Fibroblast of skin of right quadriceps (primary cell): ENCODE measurements at regions not wholly inside any gene's neighbourhood (a gene's known extent, or its start where the extent isn't known, plus 50 kb on each side); places are given as distances from the start of the nearest gene placed in this dataset.

Source experiments
- DNase-seq: peaks from one replicate; pipeline ENCODE4 v3.0.0-alpha.2; 2013

DNA sequence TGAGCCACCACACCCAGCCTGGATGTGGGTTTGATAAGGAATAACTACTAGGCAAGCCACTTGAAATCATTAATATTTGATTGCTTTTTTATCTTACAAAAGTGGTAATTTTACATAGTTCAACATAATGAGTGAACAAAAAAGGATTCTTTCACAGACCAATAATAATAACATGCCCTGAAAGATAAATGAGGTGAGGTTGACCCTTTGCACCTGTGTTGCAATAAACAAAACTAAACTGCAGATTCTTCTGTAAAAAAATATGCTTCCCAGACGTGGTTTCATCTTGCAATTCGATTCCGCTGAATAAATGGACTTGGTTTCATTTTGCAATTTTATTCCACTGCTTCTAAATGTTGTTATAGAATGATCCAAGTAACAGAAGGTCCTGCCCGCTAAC, 1514.9 kb upstream of the TMEM132C start:
- DNase-seq, result no peak

DNA sequence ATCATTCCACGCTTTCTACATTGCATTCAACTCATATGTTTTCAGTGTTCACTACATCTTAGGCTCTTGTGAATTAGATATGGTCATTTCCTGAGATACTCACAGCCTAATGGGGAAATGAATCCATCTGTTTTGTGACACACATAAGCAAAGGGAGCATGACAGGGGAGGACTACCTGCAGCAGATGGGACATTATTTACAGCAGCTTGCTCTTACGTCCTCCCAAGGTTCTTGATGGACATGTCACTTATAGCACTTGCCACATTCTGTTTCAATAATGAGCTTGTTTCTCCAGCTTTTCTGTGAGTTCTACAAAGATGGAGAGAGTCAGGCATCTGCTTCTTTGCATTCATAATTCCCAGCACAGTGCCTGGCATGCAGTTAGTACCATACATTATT, 1509.6 kb upstream of the TMEM132C start:
- DNase-seq, result no peak

DNA sequence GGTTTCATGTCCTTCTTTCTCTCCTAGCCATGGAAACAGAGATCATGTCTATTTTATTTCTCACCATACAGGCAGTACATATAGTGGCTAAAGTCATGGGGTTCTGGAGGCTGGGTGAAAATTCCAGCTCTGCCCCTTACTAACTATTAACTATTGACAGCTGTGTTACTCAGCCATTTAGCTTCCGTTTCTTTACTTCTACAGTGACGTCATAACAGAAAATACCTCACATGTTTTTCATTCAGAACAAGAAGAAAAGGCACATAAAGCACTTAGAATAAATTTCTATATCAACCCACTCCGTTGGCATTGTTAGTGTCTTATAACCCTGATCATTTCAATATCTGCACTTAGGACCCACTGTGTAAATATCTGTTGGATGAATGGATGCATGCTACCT, 1506.9 kb upstream of the TMEM132C start:
- DNase-seq, result no peak

DNA sequence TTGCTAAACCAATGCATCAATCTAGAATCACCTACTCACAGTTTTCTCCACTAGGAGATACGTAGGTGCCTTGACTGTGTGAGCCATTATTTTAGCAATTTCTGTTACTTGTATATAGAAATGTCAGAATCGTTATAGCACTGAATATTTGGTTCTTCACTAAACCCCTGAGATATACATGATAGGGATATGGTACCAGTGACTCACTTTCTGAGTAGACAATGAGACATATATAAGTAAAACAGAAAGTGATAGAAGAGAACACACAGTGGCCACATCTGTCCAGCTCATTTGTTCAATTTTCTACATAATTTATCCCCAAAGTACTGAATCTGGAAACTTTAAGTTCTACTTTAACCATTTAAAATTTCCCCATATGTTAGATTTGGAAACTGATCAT, 1505.5 kb upstream of the TMEM132C start:
- no peak for DNase-seq

DNA sequence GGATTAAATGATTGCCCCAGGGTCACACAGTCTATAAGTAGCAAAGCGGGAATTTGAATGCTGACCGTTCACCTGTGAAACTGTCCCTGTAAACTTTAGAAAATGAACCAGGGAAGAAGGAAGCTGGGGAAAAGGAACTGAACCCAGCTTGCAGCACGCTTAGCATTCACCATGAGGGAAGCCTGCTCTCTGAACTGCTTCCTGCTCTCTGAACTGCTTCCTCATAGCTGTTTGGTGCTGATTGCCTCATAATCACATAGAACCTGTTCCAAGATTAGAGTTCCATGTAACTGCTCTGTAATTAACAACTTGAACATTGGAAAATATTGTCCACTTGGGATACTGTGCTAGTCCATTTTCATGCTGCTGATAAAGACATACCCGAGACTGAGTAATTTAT, 1504.8 kb upstream of the TMEM132C start:
- DNase-seq, result no peak

DNA sequence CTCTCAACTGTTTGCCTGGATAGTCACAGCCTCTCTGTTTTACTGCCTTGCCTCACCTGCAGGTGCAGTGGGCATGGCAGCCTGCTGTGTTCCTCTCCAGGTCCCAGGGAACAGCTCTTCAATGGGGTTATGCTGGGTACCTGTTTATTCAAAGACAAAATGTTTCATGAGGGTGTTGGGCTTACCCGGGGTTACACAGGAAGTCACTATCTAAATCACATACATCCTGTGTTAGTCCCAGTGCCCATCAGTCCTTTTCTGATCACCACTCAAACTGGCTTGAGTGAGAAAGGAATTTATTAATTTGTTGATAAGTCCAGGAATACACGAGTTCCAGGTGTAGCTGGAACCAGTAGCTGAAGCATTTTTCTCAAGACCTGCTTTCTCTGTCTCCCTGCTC, 1503.6 kb upstream of the TMEM132C start:
- DNase-seq, result no peak

DNA sequence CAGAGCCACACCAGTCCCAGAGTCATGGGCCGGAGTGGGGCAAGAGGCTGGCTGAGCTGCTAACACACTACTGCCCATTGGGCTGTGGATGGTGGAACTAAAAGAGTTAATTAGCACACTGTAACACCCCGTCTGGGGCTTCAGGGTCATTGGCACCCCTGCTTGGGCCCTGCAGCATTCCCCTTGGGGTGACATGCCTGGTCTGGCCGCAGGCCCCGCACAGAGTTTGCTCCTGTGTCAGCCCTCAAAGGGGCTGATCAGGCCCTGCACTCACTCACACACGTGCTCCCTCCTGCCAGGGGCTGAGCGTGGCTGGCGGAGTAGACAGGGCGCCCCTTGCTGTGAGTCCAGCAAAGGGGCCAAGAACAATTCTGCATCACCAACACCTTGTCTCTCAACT, 1499.6 kb upstream of the TMEM132C start:
- no peak for DNase-seq

DNA sequence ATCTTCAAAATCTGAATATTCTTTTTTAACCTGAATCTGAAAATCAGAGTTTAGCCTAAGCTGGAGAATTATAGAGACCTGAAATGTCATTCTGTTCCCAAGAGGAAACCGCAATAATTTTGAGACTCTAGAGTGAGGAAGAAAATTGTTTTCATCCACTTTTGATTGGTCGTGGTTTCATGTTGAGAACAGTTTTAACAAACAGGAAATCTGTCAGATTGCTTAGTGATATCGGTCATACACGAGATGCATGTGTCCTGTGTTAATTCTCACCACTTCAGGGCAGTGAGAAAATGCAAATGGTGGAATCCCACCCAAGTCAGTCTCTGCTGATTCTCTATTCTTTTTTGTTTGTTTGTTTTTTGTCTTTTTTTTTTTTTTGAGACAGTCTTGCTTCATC, 1498.5 kb upstream of the TMEM132C start:
- DNase-seq, result no peak

DNA sequence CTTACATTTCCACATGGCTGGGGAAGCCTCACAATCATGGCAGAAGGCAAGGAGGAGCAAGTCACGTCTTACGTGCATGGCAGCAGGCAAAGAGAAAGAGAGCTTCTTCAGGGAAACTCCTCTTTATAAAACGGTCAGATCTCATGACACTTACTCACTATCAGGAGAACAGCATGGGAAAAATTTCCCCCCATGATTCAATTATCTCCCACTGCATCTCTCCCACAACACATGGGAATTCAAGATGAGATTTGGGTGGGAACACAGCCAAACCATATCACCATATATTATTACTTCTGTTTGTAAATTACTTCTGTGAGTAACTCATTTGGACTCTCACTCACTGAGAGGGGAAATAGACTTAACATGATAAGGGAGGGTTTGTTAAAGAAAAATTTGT, 1496.8 kb upstream of the TMEM132C start:
- DNase-seq, result no peak

DNA sequence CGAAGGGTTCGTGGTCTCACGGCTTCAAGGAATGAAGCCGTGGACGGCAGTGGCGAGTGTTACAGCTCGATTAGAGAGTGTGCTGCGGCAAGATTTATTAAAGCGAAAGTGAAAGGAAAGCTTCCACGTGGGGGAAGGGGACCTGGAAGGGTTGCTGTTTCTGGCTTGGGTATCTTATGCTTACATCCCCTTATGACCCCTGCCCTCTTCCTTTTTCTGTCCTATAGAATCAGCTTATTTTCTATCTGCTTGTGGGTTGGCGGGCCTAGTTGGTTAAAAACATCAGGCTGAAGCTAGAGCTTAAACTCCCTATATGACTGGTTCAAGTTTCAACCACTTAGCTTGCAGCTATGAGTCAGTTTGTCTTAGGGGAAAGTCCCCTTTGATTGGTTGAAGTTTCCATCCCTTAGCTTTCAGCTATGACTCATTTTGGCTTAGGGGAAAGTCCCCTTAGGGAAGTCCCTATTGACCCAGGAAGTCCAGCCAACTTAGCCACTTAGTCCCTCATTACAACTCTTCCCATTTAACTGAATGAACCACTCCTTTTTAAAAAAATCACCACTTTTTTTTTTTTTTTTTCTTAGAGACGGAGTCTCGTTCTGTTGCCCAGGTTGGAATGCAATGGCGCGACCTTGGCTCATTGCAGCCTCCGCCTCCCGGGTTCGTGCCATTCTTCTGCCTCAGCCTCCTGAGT, 1494.7 kb upstream of the TMEM132C start:
- peak; percentile 11 for DNase-seq

DNA sequence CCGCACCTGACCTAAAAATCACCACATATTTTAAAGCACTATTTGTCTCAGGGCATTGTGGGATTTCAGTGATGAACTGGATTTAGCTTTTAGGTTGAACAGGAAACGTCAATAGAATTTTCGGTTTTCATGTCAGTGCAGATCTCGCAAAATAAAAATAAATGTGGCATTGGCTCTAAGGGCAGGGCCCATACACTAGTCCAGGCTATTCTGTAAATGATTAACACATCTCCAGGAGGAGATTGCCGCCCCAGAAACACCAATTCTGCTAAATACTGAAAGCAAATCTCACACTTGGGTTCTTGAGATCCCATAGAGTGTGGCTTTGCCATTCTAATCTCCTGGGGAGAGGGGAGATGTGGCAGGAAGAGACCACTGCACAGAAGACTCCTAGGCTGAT, 1494.0 kb upstream of the TMEM132C start:
- no peak for DNase-seq

DNA sequence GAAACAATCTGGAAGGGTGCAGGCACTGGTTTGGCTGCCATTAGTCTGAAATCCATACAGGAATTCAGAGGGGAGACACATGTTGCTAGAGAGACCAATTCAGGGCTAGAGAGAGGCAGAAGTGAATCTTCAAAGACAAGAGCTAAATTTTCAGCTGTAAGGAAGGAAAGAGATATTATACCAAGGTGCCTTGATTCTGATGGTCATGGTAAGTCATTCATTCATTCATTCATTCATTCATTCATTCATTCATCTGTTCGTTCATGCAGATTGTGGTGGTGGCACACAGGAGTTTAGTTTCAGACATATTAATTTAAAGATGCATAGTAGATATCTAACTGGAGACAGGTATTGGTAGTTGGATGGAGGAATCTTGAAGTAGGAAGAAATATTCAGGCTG, 1493.5 kb upstream of the TMEM132C start:
- DNase-seq, result no peak

- DNase-seq, result no peak
These were observed 1490.8 kb upstream of the TMEM132C start for GRCh38 chr12:126776026-126776655.

DNA sequence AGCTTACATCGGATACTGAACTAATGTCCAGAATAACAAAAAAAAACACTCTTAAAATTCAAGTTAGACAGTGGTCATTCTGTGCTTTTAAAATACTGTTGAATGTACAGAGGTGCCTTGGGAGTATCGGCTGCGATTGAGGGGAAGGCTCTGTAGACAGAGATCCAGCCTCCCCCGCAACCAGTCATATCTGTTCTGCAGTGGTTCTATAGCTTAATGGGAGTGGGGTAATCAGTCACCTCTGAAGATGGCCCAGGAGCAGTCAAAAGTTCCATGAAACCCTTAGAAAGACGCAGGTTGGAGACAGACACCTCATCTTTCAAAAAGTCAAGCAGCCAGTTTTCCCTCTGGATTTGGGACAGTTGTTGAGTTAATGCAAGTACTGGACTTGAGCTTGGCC, 1486.6 kb upstream of the TMEM132C start:
- no peak for DNase-seq

DNA sequence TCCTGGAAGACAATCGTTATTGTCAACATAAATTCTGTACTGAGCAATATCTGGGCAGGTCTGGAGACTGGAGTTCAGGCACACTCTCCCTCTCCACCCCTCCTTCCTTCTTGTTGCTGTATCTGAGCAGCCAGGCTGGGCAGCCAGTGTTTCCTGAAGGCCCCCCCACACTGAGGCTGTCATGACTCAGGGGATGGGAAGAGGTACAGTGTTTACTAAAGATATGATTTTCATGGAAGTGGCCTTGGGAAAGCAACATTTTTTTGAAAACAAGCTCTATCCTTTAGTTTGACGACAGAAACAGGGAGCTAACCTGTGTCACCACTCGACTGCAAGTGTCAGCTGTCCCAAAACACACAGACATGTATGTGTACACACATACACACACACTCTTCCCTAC, 1485.4 kb upstream of the TMEM132C start:
- DNase-seq, result no peak

GRCh38 chr12:126782083-126782482, 1484.9 kb upstream of the TMEM132C start:
- no peak for DNase-seq

GRCh38 chr12:126784328-126784921, 1482.5 kb upstream of the TMEM132C start:
- DNase-seq, result peak; percentile 2

GRCh38 chr12:126789963-126790362, 1477.0 kb upstream of the TMEM132C start:
- no peak for DNase-seq

DNA sequence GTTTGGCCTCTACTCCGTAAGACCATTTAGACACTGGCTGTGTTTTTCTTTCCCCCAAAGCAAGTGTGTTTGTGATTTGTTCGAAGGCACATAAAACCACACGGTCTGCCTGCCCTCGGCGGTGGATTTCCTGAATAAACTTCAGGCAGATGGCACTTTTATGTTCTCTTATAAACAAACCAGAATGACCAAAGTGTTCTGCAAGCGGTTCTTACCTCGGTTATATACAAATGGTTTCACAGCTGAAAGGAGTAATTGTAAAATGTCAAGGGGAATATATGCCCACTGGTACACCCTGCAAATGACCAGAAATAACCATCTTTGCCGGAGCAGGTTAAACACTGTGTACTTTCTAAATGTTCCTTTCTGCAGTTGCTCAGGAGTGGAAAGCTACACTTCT, 1475.8 kb upstream of the TMEM132C start:
- no peak for DNase-seq

- DNase-seq, result no peak
These were observed 1474.6 kb upstream of the TMEM132C start for GRCh38 chr12:126792411-126792810.

DNA sequence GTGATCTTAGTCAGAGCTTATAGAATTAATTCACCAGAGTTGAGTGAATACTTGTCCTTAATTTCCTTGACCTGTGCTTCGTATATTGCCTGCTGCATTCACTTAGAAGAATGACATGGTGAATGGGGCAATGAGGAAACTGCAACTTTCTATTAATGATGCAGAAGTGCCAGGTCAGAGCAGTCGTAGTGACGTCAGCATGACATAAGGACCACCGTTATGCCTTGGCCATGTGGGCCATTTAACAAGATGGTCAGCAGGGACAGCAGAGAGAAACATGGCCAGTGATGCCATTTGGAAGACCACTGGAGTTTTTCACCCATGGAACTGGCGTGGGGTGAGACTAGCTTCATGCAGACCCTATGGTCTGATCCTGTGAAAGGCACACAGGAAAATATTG, 1469.4 kb upstream of the TMEM132C start:
- no peak for DNase-seq

- no peak for DNase-seq
These were observed 1468.5 kb upstream of the TMEM132C start for GRCh38 chr12:126798449-126798848.

GRCh38 chr12:126807312-126807865, 1459.6 kb upstream of the TMEM132C start:
- DNase-seq, result no peak

GRCh38 chr12:126811391-126811790, 1455.6 kb upstream of the TMEM132C start:
- no peak for DNase-seq
